IPS-20b (cell line): ENCODE measurements at regions not wholly inside any gene's neighbourhood (a gene's known extent, or its start where the extent isn't known, plus 50 kb on each side); places are given as distances from the start of the nearest gene placed in this dataset.
"Not testable (repeated sequence)": the region's sequence is repeated elsewhere in the genome, so short reads cannot be mapped to it uniquely, and the experiment has no call there.

Source experiments
- H3K27ac ChIP-seq: one replicate; pipeline ENCODE4 v1.5.1; 2013; ENCODE audit warnings: low read length
- H3K27me3 ChIP-seq: 2 replicates; pipeline ENCODE4 v1.6.1; 2013; ENCODE audit warnings: mild to moderate bottlenecking, low read length, inconsistent platforms; ENCODE audit not compliant: insufficient read depth
- H3K36me3 ChIP-seq: 2 replicates; pipeline ENCODE4 v1.6.1; 2013; ENCODE audit warnings: low read depth, mild to moderate bottlenecking, inconsistent platforms, low read length, moderate library complexity; ENCODE audit not compliant: insufficient read depth
- H3K4me1 ChIP-seq: 2 replicates; pipeline ENCODE4 v1.6.1; 2013; ENCODE audit warnings: mild to moderate bottlenecking, control low read depth, inconsistent platforms, low read length, moderate library complexity; ENCODE audit not compliant: insufficient read depth
- H3K4me3 ChIP-seq: 2 replicates; pipeline ENCODE4 v1.5.1; 2013; ENCODE audit warnings: mild to moderate bottlenecking, low read length, inconsistent platforms
- H3K9ac ChIP-seq: 2 replicates; pipeline ENCODE4 v1.6.1; 2013; ENCODE audit warnings: low read depth, mild to moderate bottlenecking, inconsistent platforms, low read length, moderate library complexity
- H3K9me3 ChIP-seq: 2 replicates; pipeline ENCODE4 v1.6.1; 2013; ENCODE audit warnings: mild to moderate bottlenecking, low read depth, low read length, inconsistent platforms; ENCODE audit not compliant: insufficient read depth

DNA sequence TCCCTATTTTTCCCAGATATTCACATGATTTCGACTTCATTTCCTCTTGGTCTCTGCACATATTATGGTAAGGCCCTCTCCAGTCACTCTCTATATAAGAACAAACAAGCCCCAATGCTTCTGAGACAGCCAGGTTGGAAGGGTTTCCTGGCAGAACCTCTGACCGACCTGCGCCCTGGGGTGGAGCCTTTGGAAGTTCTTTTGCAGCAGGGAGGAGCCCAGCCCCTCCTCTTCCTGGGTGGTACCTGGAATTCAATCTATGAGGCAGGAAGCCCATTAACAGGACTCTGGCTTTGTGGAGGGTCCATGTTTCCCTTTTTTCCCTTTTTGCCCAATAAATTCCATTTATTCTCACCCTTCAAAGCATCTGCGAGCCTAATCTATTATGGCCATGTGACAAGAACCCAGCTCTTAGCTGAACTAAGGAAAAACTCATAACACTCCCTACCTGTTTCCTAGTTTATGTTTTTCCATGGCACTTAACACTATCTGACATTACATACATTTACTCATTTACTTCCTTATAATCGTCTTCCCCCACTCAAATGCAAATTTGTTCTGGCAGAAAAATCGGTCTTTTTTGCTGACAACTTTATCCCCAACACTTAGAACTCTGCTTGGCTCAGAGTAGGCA, 92.5 kb upstream of the FRMD4A start:
- no peak overlapping the region for H3K9ac ChIP-seq
- H3K4me1 ChIP-seq, result peaks cover 17% of the 10 kb centered on the region
- no peak overlapping the region for H3K4me3 ChIP-seq
- H3K27me3 ChIP-seq, result no peaks in the 10 kb centered on the region
- no peaks in the 10 kb centered on the region for H3K36me3 ChIP-seq
- H3K27ac ChIP-seq, result no peak overlapping the region
- no peaks in the 10 kb centered on the region for H3K9me3 ChIP-seq

DNA sequence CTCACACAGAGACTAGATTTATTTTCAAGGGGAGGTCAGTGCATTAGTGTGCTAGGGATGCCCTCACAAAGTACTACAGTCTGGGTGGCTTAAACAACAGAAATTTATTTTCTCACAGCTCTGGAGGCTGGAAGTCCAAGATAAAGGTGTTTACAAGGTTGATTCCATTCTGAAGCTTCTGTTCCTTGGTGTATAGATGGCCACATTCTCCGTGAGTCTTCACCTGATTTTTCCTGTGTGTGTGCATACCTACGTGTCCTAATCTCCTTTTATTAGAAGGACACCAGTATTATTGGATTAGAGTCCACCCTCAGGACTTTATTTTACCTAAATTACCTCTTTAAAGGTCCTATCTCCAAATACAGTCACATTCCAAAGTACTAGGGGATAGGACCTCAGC, 91.7 kb upstream of the FRMD4A start:
- no peaks in the 10 kb centered on the region for H3K27me3 ChIP-seq
- H3K4me3 ChIP-seq, result no peak overlapping the region
- H3K36me3 ChIP-seq, result no peaks in the 10 kb centered on the region
- H3K9me3 ChIP-seq, result no peaks in the 10 kb centered on the region
- H3K9ac ChIP-seq, result no peak overlapping the region
- peaks cover 14% of the 10 kb centered on the region for H3K4me1 ChIP-seq
- no peak overlapping the region for H3K27ac ChIP-seq

DNA sequence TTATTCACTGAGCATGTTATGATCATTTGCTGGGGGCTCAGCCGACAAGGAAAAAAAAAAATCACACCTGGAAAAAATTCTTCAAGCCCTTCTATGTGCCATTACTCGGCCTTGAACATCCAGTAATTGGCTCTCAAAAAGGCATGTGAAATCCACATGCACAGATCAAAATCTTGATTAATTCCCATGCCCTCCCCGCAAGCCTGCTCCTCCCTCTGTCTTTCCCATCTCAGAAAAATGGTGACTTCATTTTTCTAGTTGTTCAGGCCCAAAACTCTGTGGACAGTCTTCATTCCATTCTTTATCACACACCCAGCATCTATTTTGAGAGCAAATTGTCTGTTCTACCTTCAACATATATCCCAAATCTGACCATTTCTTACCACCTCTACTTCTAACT, 91.2 kb upstream of the FRMD4A start:
- H3K9ac ChIP-seq, result no peak overlapping the region
- H3K27ac ChIP-seq, result no peak overlapping the region
- no peaks in the 10 kb centered on the region for H3K9me3 ChIP-seq
- peaks cover 18% of the 10 kb centered on the region for H3K4me1 ChIP-seq
- H3K36me3 ChIP-seq, result no peaks in the 10 kb centered on the region
- H3K4me3 ChIP-seq, result no peak overlapping the region
- H3K27me3 ChIP-seq, result no peaks in the 10 kb centered on the region

DNA sequence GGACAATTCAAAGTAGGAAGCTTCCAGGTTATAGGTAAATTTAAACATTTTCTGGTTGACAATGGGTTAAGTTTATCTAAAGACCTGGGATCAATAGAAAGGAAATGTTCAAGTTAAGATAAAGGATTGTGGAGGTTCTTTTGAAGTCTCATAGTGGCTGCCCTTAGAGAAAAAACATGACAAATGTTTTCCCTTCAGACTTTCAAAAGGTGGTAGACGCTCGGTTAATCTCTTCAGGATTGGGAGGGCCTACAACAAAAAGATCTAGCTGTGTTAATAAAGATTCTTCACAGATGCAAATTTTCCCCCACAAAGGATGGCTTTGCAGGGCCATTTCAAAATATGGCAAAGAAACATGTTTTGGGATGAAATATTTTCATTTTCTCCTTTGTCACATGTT, 86.6 kb upstream of the FRMD4A start:
- H3K4me3 ChIP-seq, H3K9ac ChIP-seq, H3K9me3 ChIP-seq, H3K36me3 ChIP-seq, H3K27ac ChIP-seq, H3K27me3 ChIP-seq: not testable (repeated sequence)
- peaks cover 20% of the 10 kb centered on the region for H3K4me1 ChIP-seq

DNA sequence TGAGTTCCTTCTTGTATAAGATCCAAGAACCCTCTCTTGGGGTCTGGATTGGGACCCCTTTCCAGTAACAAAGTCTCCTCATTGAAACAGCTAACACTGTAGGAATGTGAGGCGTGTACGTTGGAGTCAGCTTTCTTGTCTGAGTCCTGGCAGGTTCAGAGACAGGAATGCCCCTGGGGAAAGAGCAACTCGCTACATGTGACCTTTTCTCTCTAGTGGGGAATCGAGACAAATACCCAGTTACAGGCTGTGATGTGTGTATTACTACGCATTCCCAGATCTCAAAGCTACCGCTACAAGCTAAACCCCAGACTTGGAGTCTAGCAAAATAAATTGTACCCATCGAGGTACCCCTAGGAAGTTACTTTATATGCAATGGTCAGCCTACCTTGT, 85.6 kb upstream of the FRMD4A start:
- Histone ChIP-seq H3K9me3 (no peaks in the 10 kb centered on the region), H3K27ac (no peak overlapping the region), H3K4me3 (no peak overlapping the region), H3K27me3 (no peaks in the 10 kb centered on the region), H3K4me1 (peaks cover 20% of the 10 kb centered on the region), H3K9ac (no peak overlapping the region), H3K36me3 (no peaks in the 10 kb centered on the region)

DNA sequence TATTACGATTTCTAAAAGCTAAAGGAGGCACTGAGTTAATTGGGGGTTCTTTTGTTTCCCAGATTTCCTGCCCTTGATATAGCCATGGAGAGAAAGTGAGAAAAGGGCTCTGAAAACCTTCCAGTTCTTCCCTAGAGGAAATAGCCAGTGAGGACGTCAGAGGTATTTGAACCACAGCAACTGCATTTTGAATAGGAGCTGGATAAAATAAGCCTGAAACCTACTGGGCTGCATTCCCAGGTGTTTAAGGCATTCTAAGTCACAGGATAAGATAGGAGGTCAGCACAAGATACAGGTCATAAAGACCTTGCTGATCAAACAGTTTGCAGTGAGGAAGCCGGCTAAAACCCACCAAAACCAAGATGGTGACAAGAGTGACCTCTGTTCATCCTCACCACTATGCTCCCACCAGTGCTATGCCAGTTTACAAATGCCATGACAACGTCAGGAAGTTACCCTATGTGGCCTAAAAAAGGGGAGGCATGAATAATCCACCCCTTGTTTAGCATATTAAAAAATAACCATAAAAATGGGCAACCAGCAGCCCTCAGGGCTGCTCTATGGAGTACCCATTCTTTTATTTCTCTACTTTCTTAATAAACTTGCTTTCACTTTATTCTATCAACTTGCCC, 85.1 kb upstream of the FRMD4A start:
- Histone ChIP-seq H3K9me3 (no peaks in the 10 kb centered on the region), H3K4me1 (peaks cover 20% of the 10 kb centered on the region), H3K36me3 (no peaks in the 10 kb centered on the region), H3K4me3 (no peak overlapping the region), H3K9ac (no peak overlapping the region), H3K27ac (no peak overlapping the region), H3K27me3 (no peaks in the 10 kb centered on the region)

DNA sequence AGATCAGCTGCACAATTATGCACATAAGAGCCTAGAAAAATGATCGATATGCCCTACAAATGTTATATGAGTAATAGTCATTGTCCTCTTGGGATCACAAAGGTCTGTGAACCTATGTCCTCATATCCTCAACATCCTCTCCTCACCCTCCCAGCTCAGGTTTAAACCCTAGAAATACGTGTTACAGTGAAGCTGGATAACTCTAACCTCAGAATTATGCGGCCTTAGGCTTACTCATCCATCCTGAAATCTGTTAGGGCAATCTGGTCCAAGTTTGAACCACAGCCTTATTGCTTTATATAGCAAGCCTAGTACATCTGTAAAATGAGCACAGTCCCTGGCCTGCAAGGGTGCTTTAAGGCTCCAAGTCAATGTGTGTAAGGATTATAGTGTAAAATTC, 84.2 kb upstream of the FRMD4A start:
- Histone ChIP-seq H3K4me1 (peaks cover 20% of the 10 kb centered on the region), H3K4me3 (no peak overlapping the region), H3K27me3 (no peaks in the 10 kb centered on the region), H3K9me3 (no peaks in the 10 kb centered on the region), H3K36me3 (no peaks in the 10 kb centered on the region), H3K9ac (no peak overlapping the region), H3K27ac (no peak overlapping the region)

DNA sequence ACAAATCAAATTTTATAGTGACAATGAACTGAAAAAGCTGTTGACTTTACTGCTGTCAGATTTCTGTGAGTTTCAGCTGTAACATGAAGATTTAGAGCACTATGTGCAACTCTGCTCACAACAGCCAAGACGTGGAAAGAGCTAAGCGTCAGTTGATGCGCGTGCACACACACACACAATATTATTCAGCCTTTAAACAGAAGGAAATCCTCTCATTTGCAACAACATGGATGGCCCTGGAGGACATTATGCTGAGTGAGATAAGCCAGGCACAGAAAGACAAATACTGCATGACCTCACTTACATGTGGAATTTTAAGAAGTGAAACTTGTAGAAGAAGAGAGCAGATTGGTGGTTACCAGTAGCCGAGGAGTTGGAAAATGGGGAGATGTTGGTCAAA, 82.8 kb upstream of the FRMD4A start:
- no peaks in the 10 kb centered on the region for H3K27me3 ChIP-seq
- no peaks in the 10 kb centered on the region for H3K36me3 ChIP-seq
- H3K27ac ChIP-seq, result no peak overlapping the region
- peaks cover 20% of the 10 kb centered on the region for H3K4me1 ChIP-seq
- no peak overlapping the region for H3K9ac ChIP-seq
- no peak overlapping the region for H3K4me3 ChIP-seq
- H3K9me3 ChIP-seq, result no peaks in the 10 kb centered on the region

DNA sequence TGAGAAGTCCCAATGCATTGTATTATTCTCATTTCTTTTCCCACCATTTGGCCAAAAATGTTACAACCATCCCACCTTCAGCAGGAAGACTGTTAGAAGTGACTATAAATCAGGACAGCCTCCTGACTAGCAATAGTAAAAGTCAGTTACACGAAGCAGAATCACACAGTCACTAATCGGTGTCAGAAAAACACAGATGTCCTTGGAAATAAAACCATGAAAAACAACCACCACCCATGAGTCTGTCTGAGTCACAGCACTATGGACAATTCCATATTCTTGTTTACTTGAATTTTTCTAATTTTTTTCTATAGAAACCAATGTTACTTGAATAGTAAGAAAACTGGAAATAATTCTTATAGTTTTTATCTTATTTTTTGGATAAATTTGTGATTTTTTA, 81.9 kb upstream of the FRMD4A start:
- Histone ChIP-seq H3K9me3 (no peaks in the 10 kb centered on the region), H3K9ac (no peak overlapping the region), H3K4me1 (peaks cover 19% of the 10 kb centered on the region), H3K36me3 (no peaks in the 10 kb centered on the region), H3K27me3 (no peaks in the 10 kb centered on the region), H3K27ac (no peak overlapping the region), H3K4me3 (no peak overlapping the region)

DNA sequence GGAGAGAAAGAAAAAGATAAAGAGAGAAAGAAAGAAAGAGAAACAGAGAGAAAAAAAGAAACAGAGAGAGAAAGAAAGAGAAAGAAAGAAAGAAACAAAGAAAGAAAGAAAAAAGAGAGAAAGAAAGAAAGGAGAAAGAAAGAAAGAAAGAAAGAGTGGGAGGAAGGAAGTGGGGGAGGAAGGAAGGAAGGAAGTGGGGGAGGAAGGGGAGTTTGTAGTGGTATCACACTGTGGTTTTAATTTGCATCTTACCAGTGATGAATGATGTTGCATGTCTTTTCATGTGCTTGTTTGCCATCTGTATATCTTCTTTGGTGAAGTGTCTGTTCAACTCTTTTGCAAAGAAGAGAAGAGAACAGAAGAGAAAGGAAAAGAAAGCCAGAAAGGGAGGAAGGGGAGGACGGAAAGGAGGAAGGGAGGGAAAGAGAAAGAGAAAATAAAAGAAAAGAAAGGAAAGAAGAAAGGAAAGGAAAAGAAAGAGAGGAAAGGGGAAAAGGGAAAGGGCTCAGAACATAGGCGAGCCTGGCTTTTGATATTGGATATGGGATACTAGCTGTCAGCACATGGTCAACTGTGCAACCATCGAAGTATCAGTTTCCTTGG, 79.2 kb upstream of the FRMD4A start:
- no peak overlapping the region for H3K27ac ChIP-seq
- no peaks in the 10 kb centered on the region for H3K9me3 ChIP-seq
- H3K9ac ChIP-seq, result no peak overlapping the region
- H3K4me1 ChIP-seq, result no peaks in the 10 kb centered on the region; the same call in 1 of the 2 replicates
- H3K27me3 ChIP-seq, result no peaks in the 10 kb centered on the region
- no peak overlapping the region for H3K4me3 ChIP-seq
- H3K36me3 ChIP-seq, result no peaks in the 10 kb centered on the region

DNA sequence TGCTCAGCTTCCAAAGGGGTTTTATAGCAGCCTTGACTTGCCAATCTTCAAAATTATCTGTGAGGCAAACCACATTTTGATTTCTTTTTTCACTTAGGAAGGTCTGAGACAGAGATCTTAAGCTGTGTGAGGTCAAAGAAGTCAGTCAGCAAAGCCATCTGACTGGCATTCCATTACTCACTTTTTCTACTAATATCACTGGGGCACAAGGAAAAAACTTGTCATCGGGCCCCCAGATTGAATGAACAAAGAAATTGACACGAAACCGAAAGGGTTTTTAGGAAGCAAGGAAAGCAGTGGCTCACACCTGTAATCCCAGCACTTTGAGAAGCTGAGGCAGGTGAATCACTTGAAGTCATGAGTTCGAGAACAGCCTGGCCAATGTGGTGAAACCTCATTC, 78.5 kb upstream of the FRMD4A start:
- no peaks in the 10 kb centered on the region for H3K9me3 ChIP-seq
- no peak overlapping the region for H3K27ac ChIP-seq
- no peaks in the 10 kb centered on the region for H3K36me3 ChIP-seq
- H3K4me3 ChIP-seq, result no peak overlapping the region
- H3K9ac ChIP-seq, result no peak overlapping the region
- no peaks in the 10 kb centered on the region for H3K27me3 ChIP-seq
- no peaks in the 10 kb centered on the region for H3K4me1 ChIP-seq

DNA sequence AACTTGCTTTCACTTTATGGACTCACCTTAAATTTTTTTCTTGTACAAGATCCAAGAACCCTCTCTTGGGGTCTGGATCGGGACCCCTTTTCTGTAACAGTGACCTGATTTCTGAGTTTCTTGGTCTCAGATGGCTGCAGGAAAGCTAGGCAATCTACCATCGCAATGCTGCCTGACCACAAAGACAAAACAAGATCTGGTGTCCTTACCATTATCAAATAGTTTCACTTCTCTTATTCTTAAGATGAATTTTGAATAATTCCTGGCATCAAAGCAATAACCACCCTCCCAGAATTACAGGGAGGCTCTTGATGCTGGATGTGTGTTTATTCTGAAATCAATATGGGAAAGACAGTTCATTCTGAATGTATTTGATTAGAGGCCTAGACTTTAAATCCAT, 77.4 kb upstream of the FRMD4A start:
- H3K36me3 ChIP-seq, result no peaks in the 10 kb centered on the region
- H3K27ac ChIP-seq, result no peak overlapping the region
- no peaks in the 10 kb centered on the region for H3K4me1 ChIP-seq
- no peak overlapping the region for H3K9ac ChIP-seq
- no peaks in the 10 kb centered on the region for H3K9me3 ChIP-seq
- H3K4me3 ChIP-seq, result no peak overlapping the region
- no peaks in the 10 kb centered on the region for H3K27me3 ChIP-seq
